ENCODE measurements at regions not wholly inside any gene's neighbourhood (a gene's known extent, or its start where the extent isn't known, plus 50 kb on each side); places are given as distances from the start of the nearest gene placed in this dataset.

DNA sequence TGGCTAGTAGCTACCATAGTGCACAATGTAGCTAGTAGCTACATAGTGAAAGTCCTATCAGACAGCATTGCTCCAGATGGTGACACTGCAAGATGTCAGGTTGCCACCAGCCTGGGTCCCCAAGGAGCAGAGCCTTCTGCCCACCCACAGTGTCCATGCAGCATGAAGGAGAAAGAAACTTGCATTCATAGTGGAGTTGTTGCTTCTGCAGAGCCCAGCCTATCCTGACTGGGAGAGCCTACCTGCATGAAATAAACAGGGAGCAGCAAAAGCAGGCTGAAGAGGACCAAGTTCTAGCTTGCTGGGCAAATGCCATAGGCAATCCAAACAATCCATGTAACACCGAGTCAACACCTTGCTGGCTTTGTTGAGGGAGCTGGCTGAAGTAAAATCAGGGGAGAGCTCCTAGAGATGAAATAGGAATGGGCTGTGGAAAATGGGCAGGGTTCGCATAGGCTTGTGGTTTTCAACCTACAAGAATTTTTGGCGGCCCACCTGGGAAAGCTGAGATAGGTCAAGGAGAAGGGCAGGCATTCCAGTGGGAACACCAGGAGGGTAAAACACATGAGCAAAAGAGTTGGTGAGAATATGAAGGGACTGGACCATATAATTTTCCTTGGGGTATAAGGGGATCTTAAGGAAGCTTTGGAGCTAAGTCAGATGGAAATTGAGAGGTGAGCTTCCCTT, 195.8 kb downstream of the CYP26B1 start:
- Histone ChIP-seq H3K4me2 (ENCODE audit: control insufficient read depth, insufficient read depth) (no peak overlapping the region), H3K9me3 (replicated peaks; ENCODE audit: control insufficient read depth, insufficient read depth, low read length) (no peaks in the 10 kb centered on the region), H4K20me1 (ENCODE audit: control insufficient read depth, insufficient read depth) (no peaks in the 10 kb centered on the region), H3K36me3 (ENCODE audit: control insufficient read depth in 2 of 2, insufficient read depth in 2 of 2, low read length in 1 of 2) (no peaks in the 10 kb centered on the region), H3K4me1 (ENCODE audit: control insufficient read depth, insufficient read depth, low read length) (no peaks in the 10 kb centered on the region), H3K27ac (ENCODE audit: control insufficient read depth, insufficient read depth) (no peak overlapping the region), H3K9ac (ENCODE audit: control insufficient read depth, insufficient read depth, low read length) (no peak overlapping the region), H3K27me3 (replicated peaks in 1 of 2; ENCODE audit: control insufficient read depth in 2 of 2, insufficient read depth in 2 of 2, low read length in 1 of 2) (no peaks in the 10 kb centered on the region), H2AFZ (ENCODE audit: control insufficient read depth, low read depth, low read length) (no peak overlapping the region), H3K79me2 (ENCODE audit: control insufficient read depth, insufficient read depth, low read length) (no peaks in the 10 kb centered on the region), H3K4me3 (no peak overlapping the region)
- 45% methylated on average over 3 of the region's 3 CpGs for WGBS (ENCODE audit: insufficient coverage, insufficient replicate concordance, low lambda C conversion rate, missing lambda C conversion rate)
- DNase-seq (ENCODE audit: low read depth, low spot score) (no peak), ATAC-seq (no peak), FAIRE-seq (no peak)
- SMC1A ChIA-PET (ENCODE audit: uncharacterized antibody, unreplicated experiment), result interaction anchor here (0.7 kb wide), 1 partner anchor 25 kb away, joined by 3 read pairs; no protein-coding TSS in a partner anchor
- RAD21 ChIA-PET (ENCODE audit: unreplicated experiment), result no interaction called here
- in situ Hi-C loops (cut with MboI), result no loop called here
- TF ChIP-seq ESRRA (IDR thresholded peaks at IDR 0.05; ENCODE audit: low read length), result no peak
- TF ChIP-seq, protein P1, sequence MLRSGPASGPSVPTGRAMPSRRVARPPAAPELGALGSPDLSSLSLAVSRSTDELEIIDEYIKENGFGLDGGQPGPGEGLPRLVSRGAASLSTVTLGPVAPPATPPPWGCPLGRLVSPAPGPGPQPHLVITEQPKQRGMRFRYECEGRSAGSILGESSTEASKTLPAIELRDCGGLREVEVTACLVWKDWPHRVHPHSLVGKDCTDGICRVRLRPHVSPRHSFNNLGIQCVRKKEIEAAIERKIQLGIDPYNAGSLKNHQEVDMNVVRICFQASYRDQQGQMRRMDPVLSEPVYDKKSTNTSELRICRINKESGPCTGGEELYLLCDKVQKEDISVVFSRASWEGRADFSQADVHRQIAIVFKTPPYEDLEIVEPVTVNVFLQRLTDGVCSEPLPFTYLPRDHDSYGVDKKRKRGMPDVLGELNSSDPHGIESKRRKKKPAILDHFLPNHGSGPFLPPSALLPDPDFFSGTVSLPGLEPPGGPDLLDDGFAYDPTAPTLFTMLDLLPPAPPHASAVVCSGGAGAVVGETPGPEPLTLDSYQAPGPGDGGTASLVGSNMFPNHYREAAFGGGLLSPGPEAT (IDR thresholded peaks at IDR 0.05; ENCODE audit: low read depth), result no peak
- intact Hi-C loops (cut with micrococcal nuclease; ENCODE audit: unreplicated experiment), result no loop called here
- CTCF ChIA-PET, result interaction anchor here (0.6 kb wide), 1 partner anchor 43 kb away, joined by 3 read pairs; no protein-coding TSS in a partner anchor
- no TSS peak for BruUV-seq (replicated peaks)
- POLR2A ChIA-PET, result no interaction called here

DNA sequence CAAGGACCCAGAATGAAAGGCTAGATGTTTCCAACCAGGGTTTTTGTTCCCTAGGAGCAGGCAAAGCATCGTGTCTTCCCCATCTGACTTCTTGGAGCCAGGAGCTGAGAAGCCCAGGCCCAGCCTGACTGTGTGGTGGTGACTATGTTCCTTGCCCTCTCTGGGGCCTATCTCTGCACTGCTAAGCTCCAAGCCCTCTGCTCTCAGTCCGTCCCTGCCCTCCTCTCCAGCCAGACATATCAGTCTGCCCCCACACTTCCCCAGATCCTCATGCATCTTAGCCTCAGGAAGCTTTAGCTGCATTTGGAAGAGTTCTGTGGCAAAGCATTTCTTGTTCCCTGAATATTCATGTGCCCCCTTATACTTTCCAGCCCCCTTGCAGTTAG, 196.6 kb downstream of the CYP26B1 start:
- POLR2A ChIA-PET, result no interaction called here
- 0% methylated on average over 2 of the region's 2 CpGs for WGBS (ENCODE audit: insufficient coverage, insufficient replicate concordance, low lambda C conversion rate, missing lambda C conversion rate)
- Histone ChIP-seq H3K9me3 (replicated peaks; ENCODE audit: control insufficient read depth, insufficient read depth, low read length) (no peaks in the 10 kb centered on the region), H3K36me3 (ENCODE audit: control insufficient read depth in 2 of 2, insufficient read depth in 2 of 2, low read length in 1 of 2) (no peaks in the 10 kb centered on the region), H3K27me3 (replicated peaks in 1 of 2; ENCODE audit: control insufficient read depth in 2 of 2, insufficient read depth in 2 of 2, low read length in 1 of 2) (no peaks in the 10 kb centered on the region), H3K4me1 (ENCODE audit: control insufficient read depth, insufficient read depth, low read length) (no peaks in the 10 kb centered on the region), H3K79me2 (ENCODE audit: control insufficient read depth, insufficient read depth, low read length) (no peaks in the 10 kb centered on the region), H3K4me2 (ENCODE audit: control insufficient read depth, insufficient read depth) (no peak overlapping the region), H3K4me3 (no peak overlapping the region), H2AFZ (ENCODE audit: control insufficient read depth, low read depth, low read length) (no peak overlapping the region), H3K27ac (ENCODE audit: control insufficient read depth, insufficient read depth) (no peak overlapping the region), H3K9ac (ENCODE audit: control insufficient read depth, insufficient read depth, low read length) (no peak overlapping the region), H4K20me1 (ENCODE audit: control insufficient read depth, insufficient read depth) (no peaks in the 10 kb centered on the region)
- in situ Hi-C loops (cut with MboI) (no loop called here), intact Hi-C loops (cut with micrococcal nuclease; ENCODE audit: unreplicated experiment) (no loop called here)
- FAIRE-seq (no peak), DNase-seq (ENCODE audit: low read depth, low spot score) (no peak), ATAC-seq (no peak)
- CTCF ChIA-PET, result no interaction called here
- SMC1A ChIA-PET (ENCODE audit: uncharacterized antibody, unreplicated experiment), result no interaction called here
- RAD21 ChIA-PET (ENCODE audit: unreplicated experiment), result no interaction called here
- no TSS peak for BruUV-seq (replicated peaks)
- TF ChIP-seq, protein P2, sequence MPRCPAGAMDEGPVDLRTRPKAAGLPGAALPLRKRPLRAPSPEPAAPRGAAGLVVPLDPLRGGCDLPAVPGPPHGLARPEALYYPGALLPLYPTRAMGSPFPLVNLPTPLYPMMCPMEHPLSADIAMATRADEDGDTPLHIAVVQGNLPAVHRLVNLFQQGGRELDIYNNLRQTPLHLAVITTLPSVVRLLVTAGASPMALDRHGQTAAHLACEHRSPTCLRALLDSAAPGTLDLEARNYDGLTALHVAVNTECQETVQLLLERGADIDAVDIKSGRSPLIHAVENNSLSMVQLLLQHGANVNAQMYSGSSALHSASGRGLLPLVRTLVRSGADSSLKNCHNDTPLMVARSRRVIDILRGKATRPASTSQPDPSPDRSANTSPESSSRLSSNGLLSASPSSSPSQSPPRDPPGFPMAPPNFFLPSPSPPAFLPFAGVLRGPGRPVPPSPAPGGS (IDR thresholded peaks at IDR 0.05; ENCODE audit: borderline replicate concordance, insufficient read depth, low read depth, low read length, poor library complexity, severe bottlenecking), result no peak
- TF ChIP-seq, protein P3, sequence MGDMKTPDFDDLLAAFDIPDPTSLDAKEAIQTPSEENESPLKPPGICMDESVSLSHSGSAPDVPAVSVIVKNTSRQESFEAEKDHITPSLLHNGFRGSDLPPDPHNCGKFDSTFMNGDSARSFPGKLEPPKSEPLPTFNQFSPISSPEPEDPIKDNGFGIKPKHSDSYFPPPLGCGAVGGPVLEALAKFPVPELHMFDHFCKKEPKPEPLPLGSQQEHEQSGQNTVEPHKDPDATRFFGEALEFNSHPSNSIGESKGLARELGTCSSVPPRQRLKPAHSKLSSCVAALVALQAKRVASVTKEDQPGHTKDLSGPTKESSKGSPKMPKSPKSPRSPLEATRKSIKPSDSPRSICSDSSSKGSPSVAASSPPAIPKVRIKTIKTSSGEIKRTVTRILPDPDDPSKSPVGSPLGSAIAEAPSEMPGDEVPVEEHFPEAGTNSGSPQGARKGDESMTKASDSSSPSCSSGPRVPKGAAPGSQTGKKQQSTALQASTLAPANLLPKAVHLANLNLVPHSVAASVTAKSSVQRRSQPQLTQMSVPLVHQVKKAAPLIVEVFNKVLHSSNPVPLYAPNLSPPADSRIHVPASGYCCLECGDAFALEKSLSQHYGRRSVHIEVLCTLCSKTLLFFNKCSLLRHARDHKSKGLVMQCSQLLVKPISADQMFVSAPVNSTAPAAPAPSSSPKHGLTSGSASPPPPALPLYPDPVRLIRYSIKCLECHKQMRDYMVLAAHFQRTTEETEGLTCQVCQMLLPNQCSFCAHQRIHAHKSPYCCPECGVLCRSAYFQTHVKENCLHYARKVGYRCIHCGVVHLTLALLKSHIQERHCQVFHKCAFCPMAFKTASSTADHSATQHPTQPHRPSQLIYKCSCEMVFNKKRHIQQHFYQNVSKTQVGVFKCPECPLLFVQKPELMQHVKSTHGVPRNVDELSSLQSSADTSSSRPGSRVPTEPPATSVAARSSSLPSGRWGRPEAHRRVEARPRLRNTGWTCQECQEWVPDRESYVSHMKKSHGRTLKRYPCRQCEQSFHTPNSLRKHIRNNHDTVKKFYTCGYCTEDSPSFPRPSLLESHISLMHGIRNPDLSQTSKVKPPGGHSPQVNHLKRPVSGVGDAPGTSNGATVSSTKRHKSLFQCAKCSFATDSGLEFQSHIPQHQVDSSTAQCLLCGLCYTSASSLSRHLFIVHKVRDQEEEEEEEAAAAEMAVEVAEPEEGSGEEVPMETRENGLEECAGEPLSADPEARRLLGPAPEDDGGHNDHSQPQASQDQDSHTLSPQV (IDR thresholded peaks at IDR 0.05), result no peak
- TF ChIP-seq SIN3A (IDR thresholded peaks at IDR 0.05; ENCODE audit: low read depth, low read length) (no peak), EP300 (IDR thresholded peaks at IDR 0.05; ENCODE audit: borderline replicate concordance in 1 of 2, control insufficient read depth in 1 of 2, low read depth in 2 of 2, low read length in 2 of 2) (no peak), HDAC2 (IDR thresholded peaks at IDR 0.05) (no peak), ZNF622 (IDR thresholded peaks at IDR 0.05) (no peak)
- TF ChIP-seq, protein P4, sequence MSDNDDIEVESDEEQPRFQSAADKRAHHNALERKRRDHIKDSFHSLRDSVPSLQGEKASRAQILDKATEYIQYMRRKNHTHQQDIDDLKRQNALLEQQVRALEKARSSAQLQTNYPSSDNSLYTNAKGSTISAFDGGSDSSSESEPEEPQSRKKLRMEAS (IDR thresholded peaks at IDR 0.05; ENCODE audit: low read depth, low read length), result no peak

Data from GM12878 (cell line).